ENCODE measurements at regions not wholly inside any gene's neighbourhood (a gene's known extent, or its start where the extent isn't known, plus 50 kb on each side); places are given as distances from the start of the nearest gene placed in this dataset.

GRCh38 chr22:47816121-47816862 lies 1053.8 kb downstream of the TBC1D22A start:
- no peak for DNase-seq

- no peak for DNase-seq
Observed at GRCh38 chr22:47814474-47814873, 1052.0 kb downstream of the TBC1D22A start.

GRCh38 chr22:47813661-47814060 lies 1051.2 kb downstream of the TBC1D22A start:
- DNase-seq: no peak

- DNase-seq: no peak
Observed at GRCh38 chr22:47811971-47812370, 1049.5 kb downstream of the TBC1D22A start.

GRCh38 chr22:47810505-47811500 lies 1048.4 kb downstream of the TBC1D22A start:
- DNase-seq: no peak

GRCh38 chr22:47808886-47809620 lies 1046.6 kb downstream of the TBC1D22A start:
- DNase-seq: no peak

GRCh38 chr22:47808236-47808635 lies 1045.8 kb downstream of the TBC1D22A start:
- no peak for DNase-seq

GRCh38 chr22:47807506-47807905 lies 1045.1 kb downstream of the TBC1D22A start:
- no peak for DNase-seq

GRCh38 chr22:47806894-47807293 lies 1044.4 kb downstream of the TBC1D22A start:
- no peak for DNase-seq

GRCh38 chr22:47805394-47805935 lies 1043.0 kb downstream of the TBC1D22A start:
- DNase-seq: no peak

GRCh38 chr22:47804281-47804680 lies 1041.8 kb downstream of the TBC1D22A start:
- no peak for DNase-seq

- no peak for DNase-seq
Observed at GRCh38 chr22:47802421-47802820, 1040.0 kb downstream of the TBC1D22A start.

GRCh38 chr22:47801541-47802245 lies 1039.2 kb downstream of the TBC1D22A start:
- no peak for DNase-seq

- DNase-seq: no peak
Observed at GRCh38 chr22:47798229-47798628, 1035.8 kb downstream of the TBC1D22A start.

GRCh38 chr22:47797342-47797945 lies 1035.0 kb downstream of the TBC1D22A start:
- no peak for DNase-seq

GRCh38 chr22:47796128-47796908 lies 1033.9 kb downstream of the TBC1D22A start:
- no peak for DNase-seq

GRCh38 chr22:47795477-47796127 lies 1033.2 kb downstream of the TBC1D22A start:
- DNase-seq: no peak

GRCh38 chr22:47794851-47795250 lies 1032.4 kb downstream of the TBC1D22A start:
- no peak for DNase-seq

GRCh38 chr22:47793304-47794101 lies 1031.1 kb downstream of the TBC1D22A start:
- DNase-seq: no peak
